Activated naive CD4-positive, alpha-beta T cell treated with anti-CD3 and anti-CD28 coated beads for 36 hours (primary cell): ENCODE measurements at regions not wholly inside any gene's neighbourhood (a gene's known extent, or its start where the extent isn't known, plus 50 kb on each side); places are given as distances from the start of the nearest gene placed in this dataset.
A peak's percentile ranks its signal among the peaks of the same experiment; 100 is the strongest.

Source experiments
- CTCF ChIA-PET: fragments of 350-600 bp; sonication (Branson Sonifier 250); formaldehyde crosslinking; loops from one replicate; lab custom pipeline; 2021; ENCODE audit warnings: antibody characterized with exemption; lab: Charles Lee
- DNase-seq: peaks from one replicate; pipeline ENCODE4 v3.0.0-alpha.2; 2020
- H3K27ac Mint-ChIP-seq: one replicate; pipeline ENCODE4 v1.8.0; 2021; ENCODE audit warnings: mild to moderate bottlenecking, mixed read lengths
- H3K27me3 Mint-ChIP-seq: one replicate; pipeline ENCODE4 v1.8.0; 2021; ENCODE audit warnings: low read depth, mixed read lengths
- H3K36me3 Mint-ChIP-seq: one replicate; pipeline ENCODE4 v1.8.0; 2021; ENCODE audit warnings: low read depth, mixed read lengths
- H3K4me1 Mint-ChIP-seq: one replicate; pipeline ENCODE4 v1.8.0; 2021; ENCODE audit warnings: low read depth, mixed read lengths
- H3K4me3 Mint-ChIP-seq: one replicate; pipeline ENCODE4 v1.8.0; 2021; ENCODE audit warnings: mild to moderate bottlenecking, moderate library complexity, mixed read lengths
- H3K9me3 Mint-ChIP-seq: one replicate; pipeline ENCODE4 v1.8.0; 2021; ENCODE audit warnings: mixed read lengths
- intact Hi-C: fragments of 100-400 bp; cut with micrococcal nuclease; formaldehyde crosslinking; loops from one replicate; pipeline ENCODE4 v1.15.1; 2023

GRCh38 chr5:115379622-115380344, 83.3 kb upstream of the CCDC112 start:
- Mint-ChIP-seq H3K4me3 (no peak overlapping the region), H3K36me3 (no peaks in the 10 kb centered on the region), H3K4me1 (peaks cover 6% of the 10 kb centered on the region), H3K27ac (no peak overlapping the region), H3K9me3 (no peaks in the 10 kb centered on the region), H3K27me3 (no peaks in the 10 kb centered on the region)
- intact Hi-C loops, result loop anchor here (5.0 kb wide), 1 partner anchor 193 kb away; no protein-coding TSS in a partner anchor
- CTCF ChIA-PET, result no interaction called here
- DNase-seq, result peak; percentile 9

DNA sequence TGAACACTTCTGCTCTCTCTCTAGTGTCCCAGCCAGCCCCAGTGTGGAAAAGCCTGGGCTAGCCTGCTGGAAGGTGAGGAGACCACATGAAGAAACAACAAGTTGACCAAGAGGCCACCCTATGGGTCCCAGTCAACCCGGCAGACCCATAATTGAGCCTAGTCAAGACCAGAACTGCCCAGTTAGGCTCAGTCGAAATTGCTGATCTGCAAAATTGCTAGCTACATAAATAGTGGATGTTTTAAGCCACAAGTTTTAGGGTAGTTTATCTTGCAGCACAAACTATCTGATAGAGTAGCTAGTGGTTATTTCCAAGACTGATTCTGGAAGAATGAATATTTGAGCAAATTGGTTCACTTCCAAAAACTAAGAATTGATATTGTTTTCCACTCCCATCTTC, 82.3 kb upstream of the CCDC112 start:
- Mint-ChIP-seq H3K36me3 (no peaks in the 10 kb centered on the region), H3K4me3 (no peak overlapping the region), H3K27ac (no peak overlapping the region), H3K27me3 (no peaks in the 10 kb centered on the region), H3K9me3 (no peaks in the 10 kb centered on the region), H3K4me1 (peaks cover 6% of the 10 kb centered on the region)
- CTCF ChIA-PET, result interaction anchor here (1.6 kb wide), 1 partner anchor 70 kb away, joined by 4 read pairs; no protein-coding TSS in a partner anchor
- DNase-seq, result no peak
- intact Hi-C loops, result loop anchor here (5.0 kb wide), 1 partner anchor 194 kb away; no protein-coding TSS in a partner anchor

- Mint-ChIP-seq H3K9me3 (no peaks in the 10 kb centered on the region), H3K27ac (no peak overlapping the region), H3K36me3 (no peaks in the 10 kb centered on the region), H3K4me3 (no peak overlapping the region), H3K27me3 (no peaks in the 10 kb centered on the region), H3K4me1 (peaks cover 6% of the 10 kb centered on the region)
- CTCF ChIA-PET, result interaction anchor here (0.6 to 1.6 kb wide), 2 partner anchors 68 to 454 kb away, joined by 3 to 4 read pairs; no protein-coding TSS in a partner anchor
- no peak for DNase-seq
- intact Hi-C loops, result loop anchor here (1.0 to 5.0 kb wide), 3 partner anchors 83 to 195 kb away; no protein-coding TSS in a partner anchor
Measured at GRCh38 chr5:115377468-115378217, 81.2 kb upstream of the CCDC112 start.

- Mint-ChIP-seq H3K9me3 (no peaks in the 10 kb centered on the region), H3K27me3 (no peaks in the 10 kb centered on the region), H3K4me1 (peaks cover 6% of the 10 kb centered on the region), H3K36me3 (no peaks in the 10 kb centered on the region), H3K27ac (no peak overlapping the region), H3K4me3 (no peak overlapping the region)
- CTCF ChIA-PET, result no interaction called here
- no peak for DNase-seq
- intact Hi-C loops, result loop anchor here (5.0 kb wide), 1 partner anchor 196 kb away; no protein-coding TSS in a partner anchor
Measured at GRCh38 chr5:115375893-115376292, 79.4 kb upstream of the CCDC112 start.

- CTCF ChIA-PET, result interaction anchor here (0.6 to 1.4 kb wide), 4 partner anchors 181 to 851 kb away, joined by 3 to 5 read pairs (median 4); no protein-coding TSS in a partner anchor
- no peak overlapping the region for H3K27ac Mint-ChIP-seq
- H3K4me3 Mint-ChIP-seq, result no peak overlapping the region
- no peaks in the 10 kb centered on the region for H3K9me3 Mint-ChIP-seq
- no peaks in the 10 kb centered on the region for H3K36me3 Mint-ChIP-seq
- H3K27me3 Mint-ChIP-seq, result no peaks in the 10 kb centered on the region
- peaks cover 6% of the 10 kb centered on the region for H3K4me1 Mint-ChIP-seq
- no peak for DNase-seq
- intact Hi-C loops, result no loop called here
Measured at GRCh38 chr5:115374057-115374775, 77.8 kb upstream of the CCDC112 start.

DNA sequence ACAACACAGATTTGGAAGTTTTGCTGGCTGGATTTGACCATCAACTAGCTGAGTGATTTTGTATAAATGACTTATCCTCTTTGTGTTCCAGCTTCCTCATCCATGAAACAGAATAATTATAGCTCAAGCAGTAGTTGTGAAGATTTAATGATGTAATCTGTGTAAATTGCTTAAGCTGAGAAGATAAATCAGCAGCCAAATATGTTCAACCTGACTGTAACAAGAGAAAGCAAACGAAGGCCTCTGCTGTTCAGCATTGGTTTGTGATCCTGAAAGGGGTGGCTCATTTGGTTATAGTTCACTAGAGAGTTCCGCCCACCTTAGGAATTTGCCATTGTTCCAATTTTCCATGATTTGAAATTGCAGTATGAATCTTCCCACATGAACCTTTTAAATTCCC, 75.7 kb upstream of the CCDC112 start:
- Mint-ChIP-seq H3K27me3 (no peaks in the 10 kb centered on the region), H3K36me3 (no peaks in the 10 kb centered on the region), H3K27ac (no peak overlapping the region), H3K4me1 (no peaks in the 10 kb centered on the region), H3K9me3 (no peaks in the 10 kb centered on the region), H3K4me3 (no peak overlapping the region)
- intact Hi-C loops, result no loop called here
- DNase-seq, result no peak
- CTCF ChIA-PET, result interaction anchor here (1.3 kb wide), 1 partner anchor 202 kb away, joined by 3 read pairs; no protein-coding TSS in a partner anchor

- DNase-seq, result no peak
- intact Hi-C loops, result no loop called here
- H3K27ac Mint-ChIP-seq, result no peak overlapping the region
- H3K27me3 Mint-ChIP-seq, result no peaks in the 10 kb centered on the region
- H3K9me3 Mint-ChIP-seq, result no peaks in the 10 kb centered on the region
- no peak overlapping the region for H3K4me3 Mint-ChIP-seq
- no peaks in the 10 kb centered on the region for H3K36me3 Mint-ChIP-seq
- H3K4me1 Mint-ChIP-seq, result no peaks in the 10 kb centered on the region
- CTCF ChIA-PET, result interaction anchor here (0.7 kb wide), 1 partner anchor 12 kb away, joined by 4 read pairs; no protein-coding TSS in a partner anchor
Measured at GRCh38 chr5:115369430-115370144, 73.1 kb upstream of the CCDC112 start.

DNA sequence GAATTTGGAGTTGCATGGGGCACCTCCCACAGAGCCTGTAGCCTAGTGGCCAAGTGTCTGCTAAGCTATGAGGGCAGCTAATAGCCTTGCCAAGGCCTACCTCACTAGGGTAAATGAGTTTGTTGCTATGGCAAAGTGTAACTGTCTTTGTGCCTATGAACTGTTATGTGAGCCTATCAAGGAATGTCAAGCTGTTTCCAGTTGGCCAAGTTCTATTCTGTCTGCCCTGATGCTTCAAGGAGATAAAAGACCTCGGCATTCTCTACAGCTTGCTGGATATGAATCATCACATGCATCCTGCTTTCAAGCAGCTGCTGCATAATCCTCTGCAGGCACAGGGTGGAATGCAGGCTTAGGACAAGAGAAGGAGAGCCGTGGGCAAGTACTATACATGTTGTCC, 69.8 kb upstream of the CCDC112 start:
- Mint-ChIP-seq H3K36me3 (no peaks in the 10 kb centered on the region), H3K9me3 (no peaks in the 10 kb centered on the region), H3K27me3 (no peaks in the 10 kb centered on the region), H3K27ac (no peak overlapping the region), H3K4me3 (no peak overlapping the region), H3K4me1 (no peaks in the 10 kb centered on the region)
- no peak for DNase-seq
- CTCF ChIA-PET, result no interaction called here
- intact Hi-C loops, result no loop called here

GRCh38 chr5:115363879-115364278, 67.4 kb upstream of the CCDC112 start:
- Mint-ChIP-seq H3K4me3 (no peak overlapping the region), H3K27me3 (peaks cover 9% of the 10 kb centered on the region), H3K27ac (no peak overlapping the region), H3K9me3 (no peaks in the 10 kb centered on the region), H3K4me1 (no peaks in the 10 kb centered on the region), H3K36me3 (no peaks in the 10 kb centered on the region)
- CTCF ChIA-PET, result no interaction called here
- no peak for DNase-seq
- intact Hi-C loops, result no loop called here

DNA sequence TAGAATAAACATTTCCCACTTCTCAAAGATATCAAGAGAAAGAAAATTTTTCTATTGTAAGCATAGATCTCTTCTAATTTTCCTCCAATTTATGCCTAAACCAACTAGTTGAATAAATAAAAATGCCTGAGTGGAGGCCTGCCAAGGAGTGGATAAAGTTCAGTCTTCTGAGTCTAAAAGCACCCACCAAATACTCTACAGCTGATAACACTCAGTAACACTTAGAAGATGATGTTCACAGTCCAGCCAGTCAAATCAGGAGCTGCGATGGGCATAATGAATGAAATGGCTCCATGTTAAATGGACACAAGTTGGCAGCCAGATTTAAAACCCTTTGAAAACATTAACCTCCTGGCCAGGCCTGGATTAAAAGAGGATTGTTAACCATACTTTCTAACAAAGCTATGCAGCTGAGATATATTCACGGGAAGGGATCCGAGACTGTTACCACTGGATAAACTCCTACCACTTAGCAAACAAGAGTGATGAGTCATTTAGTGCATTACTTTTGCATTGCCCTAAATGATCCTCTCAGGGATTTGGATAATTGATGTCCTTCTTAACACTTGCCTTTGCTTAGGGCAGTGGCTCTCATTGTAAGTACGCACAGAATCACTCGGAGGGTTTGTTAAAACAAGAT, 63.7 kb upstream of the CCDC112 start:
- H3K27me3 Mint-ChIP-seq, result peaks cover 22% of the 10 kb centered on the region
- no peak for DNase-seq
- CTCF ChIA-PET, result no interaction called here
- no peaks in the 10 kb centered on the region for H3K9me3 Mint-ChIP-seq
- no peaks in the 10 kb centered on the region for H3K4me1 Mint-ChIP-seq
- no peaks in the 10 kb centered on the region for H3K36me3 Mint-ChIP-seq
- H3K27ac Mint-ChIP-seq, result no peak overlapping the region
- intact Hi-C loops, result no loop called here
- H3K4me3 Mint-ChIP-seq, result no peak overlapping the region

GRCh38 chr5:115355767-115356381, 59.4 kb upstream of the CCDC112 start:
- no peak for DNase-seq
- Mint-ChIP-seq H3K27ac (no peak overlapping the region), H3K4me1 (no peaks in the 10 kb centered on the region), H3K9me3 (no peaks in the 10 kb centered on the region), H3K4me3 (no peak overlapping the region), H3K27me3 (peaks cover 32% of the 10 kb centered on the region), H3K36me3 (no peaks in the 10 kb centered on the region)
- CTCF ChIA-PET, result no interaction called here
- intact Hi-C loops, result no loop called here
